Keratinocyte (primary cell): ENCODE measurements at regions not wholly inside any gene's neighbourhood (a gene's known extent, or its start where the extent isn't known, plus 50 kb on each side); places are given as distances from the start of the nearest gene placed in this dataset.

Experiments used
- CTCF ChIP-seq, 3 experiments: IDR thresholded peaks in 1 of 3; conservative IDR thresholded peaks in 1 of 3; optimal IDR thresholded peaks in 1 of 3; 2 replicates in 2 of 3; 3 replicates in 1 of 3; pipeline versions ENCODE3 to v1.5.1; 2011; ENCODE audit warnings: low read length in 3 of 3, mild to moderate bottlenecking in 3 of 3, moderate library complexity in 2 of 3, control low read depth in 1 of 3, inconsistent platforms in 1 of 3; ENCODE audit not compliant: insufficient read depth in 2 of 3; ENCODE audit errors: extremely low read depth in 1 of 3
- EZH2 ChIP-seq: IDR thresholded peaks from one replicate; pipeline ENCODE4 v1.6.1; 2012; ENCODE audit warnings: inconsistent platforms, mild to moderate bottlenecking, low read length, moderate library complexity

DNA sequence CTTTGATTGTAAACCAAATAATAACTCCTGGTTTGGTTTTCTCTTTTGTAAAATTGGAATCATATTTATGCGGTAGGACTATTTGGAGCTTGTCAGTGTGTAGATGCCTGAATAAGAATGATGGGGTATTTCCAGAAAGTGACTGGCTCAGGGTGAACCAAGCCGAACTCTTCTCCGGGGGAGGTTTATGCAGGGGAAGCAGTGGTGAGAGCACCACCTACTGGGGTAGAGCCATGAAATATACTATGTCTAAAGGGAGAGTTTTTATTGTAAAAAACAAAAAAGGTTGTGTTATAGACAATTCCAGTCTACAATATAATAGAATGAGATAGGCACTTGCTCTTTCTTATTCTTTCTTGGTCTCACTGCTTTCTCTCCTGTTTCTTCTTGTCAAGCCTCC, 222.9 kb upstream of the SLC16A7 start:
- TF ChIP-seq CTCF (optimal IDR thresholded peaks at IDR 0.05 in 1 of 3, IDR thresholded peaks at IDR 0.05 in 1 of 3, conservative IDR thresholded peaks at IDR 0.05 in 1 of 3; ENCODE audit: extremely low read depth in 1 of 3, insufficient read depth in 2 of 3, low read length in 3 of 3), result peak in 2 of 3 experiments; percentile 43 to 47
- no peak for TF ChIP-seq EZH2
